ENCODE measurements at regions not wholly inside any gene's neighbourhood (a gene's known extent, or its start where the extent isn't known, plus 50 kb on each side); places are given as distances from the start of the nearest gene placed in this dataset.

DNA sequence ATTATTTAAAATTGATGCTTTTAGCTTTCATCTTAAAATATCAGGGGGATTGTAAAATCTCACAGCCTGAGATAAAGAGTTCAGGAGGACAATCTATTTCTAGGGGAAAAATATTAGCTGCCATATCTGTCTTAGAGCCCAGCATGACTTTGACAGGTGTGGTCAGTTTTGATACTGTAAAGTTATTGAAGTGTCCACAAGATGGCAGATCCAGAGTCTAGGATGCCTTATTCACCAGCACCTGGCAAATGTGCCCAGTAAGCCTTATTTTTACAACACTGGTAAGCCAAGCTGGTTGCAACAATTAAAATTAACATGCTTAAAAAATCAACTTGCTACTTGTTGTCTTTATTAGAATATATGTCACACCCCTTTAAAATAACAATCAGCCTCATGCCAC is 579.3 kb downstream of the SH2D4B start:
- H3K9me3 ChIP-seq (ENCODE audit: low read depth) = no peaks in the 10 kb centered on the region
- H4K20me1 ChIP-seq (ENCODE audit: insufficient read depth, poor library complexity, severe bottlenecking) = no peaks in the 10 kb centered on the region
- TF ChIP-seq, protein P1, sequence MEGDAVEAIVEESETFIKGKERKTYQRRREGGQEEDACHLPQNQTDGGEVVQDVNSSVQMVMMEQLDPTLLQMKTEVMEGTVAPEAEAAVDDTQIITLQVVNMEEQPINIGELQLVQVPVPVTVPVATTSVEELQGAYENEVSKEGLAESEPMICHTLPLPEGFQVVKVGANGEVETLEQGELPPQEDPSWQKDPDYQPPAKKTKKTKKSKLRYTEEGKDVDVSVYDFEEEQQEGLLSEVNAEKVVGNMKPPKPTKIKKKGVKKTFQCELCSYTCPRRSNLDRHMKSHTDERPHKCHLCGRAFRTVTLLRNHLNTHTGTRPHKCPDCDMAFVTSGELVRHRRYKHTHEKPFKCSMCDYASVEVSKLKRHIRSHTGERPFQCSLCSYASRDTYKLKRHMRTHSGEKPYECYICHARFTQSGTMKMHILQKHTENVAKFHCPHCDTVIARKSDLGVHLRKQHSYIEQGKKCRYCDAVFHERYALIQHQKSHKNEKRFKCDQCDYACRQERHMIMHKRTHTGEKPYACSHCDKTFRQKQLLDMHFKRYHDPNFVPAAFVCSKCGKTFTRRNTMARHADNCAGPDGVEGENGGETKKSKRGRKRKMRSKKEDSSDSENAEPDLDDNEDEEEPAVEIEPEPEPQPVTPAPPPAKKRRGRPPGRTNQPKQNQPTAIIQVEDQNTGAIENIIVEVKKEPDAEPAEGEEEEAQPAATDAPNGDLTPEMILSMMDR (IDR thresholded peaks at IDR 0.05; ENCODE audit: poor library complexity) = no peak
- TF ChIP-seq EZH2 (IDR thresholded peaks at IDR 0.05; ENCODE audit: borderline replicate concordance) = no peak
- TF ChIP-seq EZH2phosphoT487 (IDR thresholded peaks at IDR 0.05; ENCODE audit: low read depth, severe bottlenecking, unreplicated experiment) = no peak
- H3K36me3 ChIP-seq (replicated peaks; ENCODE audit: insufficient read depth, low read depth) = no peaks in the 10 kb centered on the region
- H3K79me2 ChIP-seq = no peaks in the 10 kb centered on the region
- no peak overlapping the region for H2AFZ ChIP-seq
- no peak for DNase-seq (ENCODE audit: low spot score)
- no peaks in the 10 kb centered on the region for H3K9me2 ChIP-seq (replicated peaks; ENCODE audit: insufficient read depth)
- H3K4me3 ChIP-seq = no peak overlapping the region
- H3K4me2 ChIP-seq = no peak overlapping the region
- no peaks in the 10 kb centered on the region for H3K4me1 ChIP-seq (ENCODE audit: insufficient read depth)
- no peak overlapping the region for H3K27ac ChIP-seq
- H3K27me3 ChIP-seq = no peaks in the 10 kb centered on the region

DNA sequence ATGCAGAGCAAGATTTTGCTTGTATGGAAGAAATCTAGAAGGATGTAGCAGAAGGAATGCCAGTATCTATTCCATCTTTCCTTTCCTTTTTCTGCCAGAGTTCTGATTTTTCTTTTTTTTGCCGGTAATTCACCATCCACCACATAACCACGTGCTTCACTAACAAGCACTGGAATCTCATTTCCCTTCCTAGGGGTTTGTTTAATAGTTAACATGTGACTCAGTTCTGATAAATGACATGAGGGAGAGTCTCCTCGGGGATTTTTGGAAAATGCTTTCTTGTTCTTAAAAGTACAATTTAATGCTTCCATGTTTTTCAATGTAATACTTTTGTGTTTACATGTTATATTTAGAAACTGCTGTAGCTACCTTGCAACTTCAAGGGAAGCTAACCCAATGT is 590.2 kb downstream of the SH2D4B start:
- WGBS (ENCODE audit: low lambda C conversion rate, missing lambda C conversion rate) = 30% methylated on average over 3 of the region's 3 CpGs
- Histone ChIP-seq H3K9me3 (ENCODE audit: low read depth) (no peaks in the 10 kb centered on the region), H4K20me1 (ENCODE audit: insufficient read depth, poor library complexity, severe bottlenecking) (no peaks in the 10 kb centered on the region), H3K4me1 (ENCODE audit: insufficient read depth) (no peaks in the 10 kb centered on the region), H3K36me3 (replicated peaks; ENCODE audit: insufficient read depth, low read depth) (no peaks in the 10 kb centered on the region), H2AFZ (no peak overlapping the region), H3K4me2 (peak overlapping the region; percentile 4), H3K9me2 (replicated peaks; ENCODE audit: insufficient read depth) (no peaks in the 10 kb centered on the region), H3K4me3 (no peak overlapping the region), H3K27me3 (no peaks in the 10 kb centered on the region), H3K79me2 (no peaks in the 10 kb centered on the region), H3K27ac (no peak overlapping the region)
- TF ChIP-seq, protein P1 (IDR thresholded peaks at IDR 0.05; ENCODE audit: poor library complexity) = no peak
- TF ChIP-seq EZH2phosphoT487 (IDR thresholded peaks at IDR 0.05; ENCODE audit: low read depth, severe bottlenecking, unreplicated experiment) (no peak), EZH2 (IDR thresholded peaks at IDR 0.05; ENCODE audit: borderline replicate concordance) (no peak)
- no peak for DNase-seq (ENCODE audit: low spot score)

DNA sequence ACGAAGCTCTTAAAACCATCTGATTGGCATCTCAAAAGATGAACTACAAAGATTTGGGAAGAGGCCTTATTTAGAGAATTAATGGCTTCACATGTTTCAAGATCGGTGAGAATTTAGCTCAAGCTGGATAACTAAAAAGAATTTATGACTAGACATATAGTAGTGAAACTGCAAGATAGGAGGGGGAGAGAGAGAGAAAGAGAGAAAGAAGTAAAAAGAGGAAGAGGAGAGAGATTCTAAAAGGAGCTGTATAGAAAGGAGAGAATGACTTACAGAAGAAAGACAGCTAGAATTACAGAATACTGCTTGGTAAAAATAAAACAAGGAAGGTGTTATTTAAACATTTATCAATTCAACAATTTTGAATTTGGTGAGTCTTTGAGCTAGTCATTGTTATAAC is 592.3 kb downstream of the SH2D4B start:
- Histone ChIP-seq H3K9me2 (replicated peaks; ENCODE audit: insufficient read depth) (no peaks in the 10 kb centered on the region), H3K36me3 (replicated peaks; ENCODE audit: insufficient read depth, low read depth) (no peaks in the 10 kb centered on the region), H3K4me3 (no peak overlapping the region), H3K4me2 (no peak overlapping the region), H2AFZ (no peak overlapping the region), H3K79me2 (no peaks in the 10 kb centered on the region), H3K9me3 (ENCODE audit: low read depth) (no peaks in the 10 kb centered on the region), H3K27me3 (no peaks in the 10 kb centered on the region), H3K4me1 (ENCODE audit: insufficient read depth) (no peaks in the 10 kb centered on the region), H4K20me1 (ENCODE audit: insufficient read depth, poor library complexity, severe bottlenecking) (no peaks in the 10 kb centered on the region), H3K27ac (no peak overlapping the region)
- WGBS (ENCODE audit: low lambda C conversion rate, missing lambda C conversion rate) = 90% methylated on average over 2 of the region's 2 CpGs
- DNase-seq (ENCODE audit: low spot score) = no peak
- TF ChIP-seq, protein P1 (IDR thresholded peaks at IDR 0.05; ENCODE audit: poor library complexity) = no peak
- TF ChIP-seq EZH2phosphoT487 (IDR thresholded peaks at IDR 0.05; ENCODE audit: low read depth, severe bottlenecking, unreplicated experiment) (no peak), EZH2 (IDR thresholded peaks at IDR 0.05; ENCODE audit: borderline replicate concordance) (no peak)

DNA sequence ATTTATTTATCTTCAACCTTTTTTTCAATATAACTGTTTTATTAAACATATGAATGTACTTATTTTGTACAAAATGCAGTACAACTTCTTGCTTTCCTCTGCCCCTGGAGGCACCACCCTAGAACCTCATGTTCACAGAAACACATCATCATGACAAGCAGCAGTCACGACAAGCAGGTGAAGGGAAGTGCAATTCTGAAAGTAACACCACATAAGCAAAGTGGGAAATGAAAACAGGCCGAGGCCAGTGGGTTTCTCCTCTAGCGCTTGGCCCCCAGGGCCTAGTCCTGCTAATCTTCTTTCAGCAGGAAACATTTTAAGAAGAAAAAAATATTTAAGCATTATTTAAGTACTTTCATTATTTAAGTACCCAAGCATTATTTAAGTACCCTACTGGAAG is 598.1 kb downstream of the SH2D4B start:
- Histone ChIP-seq H4K20me1 (ENCODE audit: insufficient read depth, poor library complexity, severe bottlenecking) (no peaks in the 10 kb centered on the region), H3K4me2 (no peak overlapping the region), H3K36me3 (replicated peaks; ENCODE audit: insufficient read depth, low read depth) (no peaks in the 10 kb centered on the region), H2AFZ (no peak overlapping the region), H3K27me3 (no peaks in the 10 kb centered on the region), H3K9me3 (ENCODE audit: low read depth) (no peaks in the 10 kb centered on the region), H3K4me3 (no peak overlapping the region), H3K9me2 (replicated peaks; ENCODE audit: insufficient read depth) (no peaks in the 10 kb centered on the region), H3K4me1 (ENCODE audit: insufficient read depth) (no peaks in the 10 kb centered on the region), H3K79me2 (no peaks in the 10 kb centered on the region), H3K27ac (no peak overlapping the region)
- no peak for DNase-seq (ENCODE audit: low spot score)
- WGBS (ENCODE audit: low lambda C conversion rate, missing lambda C conversion rate) = 71% methylated on average over 3 of the region's 3 CpGs
- TF ChIP-seq EZH2 (IDR thresholded peaks at IDR 0.05; ENCODE audit: borderline replicate concordance) (no peak), EZH2phosphoT487 (IDR thresholded peaks at IDR 0.05; ENCODE audit: low read depth, severe bottlenecking, unreplicated experiment) (no peak)
- TF ChIP-seq, protein P1 (IDR thresholded peaks at IDR 0.05; ENCODE audit: poor library complexity) = no peak
